Endothelial cell of umbilical vein (primary cell): ENCODE measurements at regions not wholly inside any gene's neighbourhood (a gene's known extent, or its start where the extent isn't known, plus 50 kb on each side); places are given as distances from the start of the nearest gene placed in this dataset.
A peak's percentile ranks its signal among the peaks of the same experiment; 100 is the strongest.

Experiments used
- BruUV-seq: library from RNA; stranded (reverse); fragments of 400-500 nt; replicated peaks from 2 replicates; lab custom pipeline; 2021; lab: Mats Ljungman, UMichigan
- CTCF ChIA-PET: fragments of 300-600, 350-600 bp; sonication (Branson Sonifier 250); formaldehyde crosslinking; loops from one replicate; lab custom pipeline; 2021; ENCODE audit warnings: antibody characterized with exemption, inconsistent platforms; lab: Charles Lee
- POLR2A ChIA-PET: fragments of 300-600, 350-600 bp; sonication (Branson Sonifier 250); formaldehyde crosslinking; loops from one replicate; lab custom pipeline; 2021; ENCODE audit warnings: antibody characterized with exemption, inconsistent platforms; lab: Charles Lee
- DNase-seq: peaks from one replicate; pipeline ENCODE4 v3.0.0-alpha.2; 2011; ENCODE audit warnings: low read depth, low spot score
- FAIRE-seq: peaks from 2 replicates; lab custom pipeline; 2011; peaks lifted over from hg19 to GRCh38; lab: Jason Lieb, UNC
- H2AFZ ChIP-seq: 2 replicates; pipeline ENCODE4 v1.6.0; 2012; ENCODE audit warnings: low read depth, low read length, control low read depth, inconsistent platforms
- H3K27ac ChIP-seq: 2 replicates; pipeline ENCODE4 v1.5.1; 2011; ENCODE audit warnings: low read depth, mild to moderate bottlenecking, control low read depth, low read length, moderate library complexity; ENCODE audit not compliant: insufficient read depth
- H3K27me3 ChIP-seq, 2 experiments: 2 replicates each; pipeline versions ENCODE4 v1.6.0 to v1.6.1; 2011; ENCODE audit warnings: low read length in 2 of 2, mixed read lengths in 1 of 2; ENCODE audit not compliant: control insufficient read depth in 2 of 2, insufficient read depth in 2 of 2
- H3K36me3 ChIP-seq, 2 experiments: 2 replicates in 1 of 2; 3 replicates in 1 of 2; pipeline ENCODE4 v1.5.1; 2011; ENCODE audit warnings: low read length in 2 of 2, mild to moderate bottlenecking in 1 of 2, moderate library complexity in 1 of 2; ENCODE audit not compliant: control insufficient read depth in 2 of 2, insufficient read depth in 2 of 2; ENCODE audit errors: extremely low read depth in 1 of 2
- H3K4me1 ChIP-seq: 3 replicates; pipeline ENCODE4 v1.5.1; 2011; ENCODE audit warnings: mild to moderate bottlenecking, low read length; ENCODE audit not compliant: control insufficient read depth, insufficient read depth; ENCODE audit errors: extremely low read depth
- H3K4me2 ChIP-seq: 2 replicates; pipeline ENCODE4 v1.6.1; 2011; ENCODE audit warnings: low read length, control low read depth, mixed read lengths; ENCODE audit not compliant: insufficient read depth
- H3K4me3 ChIP-seq, 3 experiments: fragments of 200-600 bp in 1 of 3; sonication (generic), shearing (Covaris generic) in 1 of 3; replicated peaks in 1 of 3; 2 replicates each; pipeline ENCODE4 v1.5.1; 2011 to 2016; ENCODE audit warnings: control low read depth in 3 of 3, low read length in 3 of 3, mild to moderate bottlenecking in 2 of 3, inconsistent platforms in 1 of 3, low read depth in 1 of 3, moderate library complexity in 1 of 3; ENCODE audit not compliant: insufficient read depth in 1 of 3
- H3K79me2 ChIP-seq: 2 replicates; pipeline ENCODE4 v1.6.0; 2012; ENCODE audit warnings: low read length, inconsistent platforms; ENCODE audit not compliant: control insufficient read depth, insufficient read depth
- H3K9ac ChIP-seq: replicated peaks from 2 replicates; pipeline ENCODE3; 2011; ENCODE audit warnings: low read length, control low read depth; ENCODE audit not compliant: insufficient read depth; ENCODE audit errors: extremely low read depth
- H3K9me1 ChIP-seq: replicated peaks from 3 replicates; pipeline ENCODE4 v1.6.0; 2011; ENCODE audit warnings: mild to moderate bottlenecking, low read length; ENCODE audit not compliant: control insufficient read depth, insufficient read depth; ENCODE audit errors: extremely low read depth
- H3K9me3 ChIP-seq: replicated peaks from 2 replicates; pipeline ENCODE4 v1.5.1; 2012; ENCODE audit warnings: low read length, inconsistent platforms; ENCODE audit not compliant: control insufficient read depth, insufficient read depth
- H4K20me1 ChIP-seq: replicated peaks from 2 replicates; pipeline ENCODE3; 2011; ENCODE audit warnings: mild to moderate bottlenecking, low read length; ENCODE audit not compliant: control insufficient read depth, insufficient read depth; ENCODE audit errors: extremely low read depth
- EZH2 ChIP-seq: IDR thresholded peaks from 2 replicates; pipeline ENCODE4 v1.6.1; 2012; ENCODE audit warnings: borderline replicate concordance, low read depth, mild to moderate bottlenecking, moderate library complexity, low read length, inconsistent platforms; ENCODE audit not compliant: severe bottlenecking
- FOS ChIP-seq: IDR thresholded peaks from 2 replicates; pipeline ENCODE4 v1.6.1; 2011; ENCODE audit warnings: mild to moderate bottlenecking, low read length, moderate library complexity, borderline replicate concordance; ENCODE audit not compliant: insufficient read depth
- GATA2 ChIP-seq: IDR thresholded peaks from 2 replicates; pipeline ENCODE4 v1.7.0; 2011; ENCODE audit warnings: low read depth, mild to moderate bottlenecking, moderate library complexity, mixed read lengths, low read length; ENCODE audit not compliant: insufficient read length, insufficient read depth
- JUN ChIP-seq: IDR thresholded peaks from 2 replicates; pipeline ENCODE4 v1.6.1; 2011; ENCODE audit warnings: borderline replicate concordance, low read depth; ENCODE audit not compliant: insufficient read length, insufficient read depth
- MAX ChIP-seq: IDR thresholded peaks from 2 replicates; pipeline ENCODE4 v1.6.1; 2011; ENCODE audit not compliant: insufficient read depth, insufficient read length
- MYC ChIP-seq: IDR thresholded peaks from one replicate; pipeline ENCODE4 v1.6.1; 2011; ENCODE audit warnings: mild to moderate bottlenecking, low read depth, low read length
- POLR2A ChIP-seq: IDR thresholded peaks from 2 replicates; pipeline ENCODE4 v1.6.1; 2012; ENCODE audit warnings: low read depth, mild to moderate bottlenecking, control low read depth, low read length
- POLR2AphosphoS5 ChIP-seq: IDR thresholded peaks from 2 replicates; pipeline ENCODE4 v1.6.1; 2012; ENCODE audit warnings: low read depth, mild to moderate bottlenecking, control low read depth, low read length, moderate library complexity; ENCODE audit not compliant: insufficient read depth
- dilution Hi-C: fragments of 300-500 bp; cut with MboI; formaldehyde crosslinking; loops from one replicate; pipeline ENCODE4 v1.15.0; 2019; ENCODE audit warnings: low sequenced_read_pairs; ENCODE audit not compliant: extremely low pct_ligation_motif_present
- intact Hi-C: fragments of 100-400 bp; cut with micrococcal nuclease; formaldehyde crosslinking; loops from one replicate; pipeline ENCODE4 v1.10.0; 2022
- TF ChIP-seq, protein P1 (sequence below), 2 donors: IDR thresholded peaks; 1 replicate in 1 of 2; 2 replicates in 1 of 2; pipeline ENCODE4 v1.5.1; 2011; ENCODE audit warnings: low read length in 2 of 2, mild to moderate bottlenecking in 2 of 2, moderate library complexity in 2 of 2, control low read depth in 1 of 2, inconsistent platforms in 1 of 2, low read depth in 1 of 2; ENCODE audit not compliant: insufficient read depth in 1 of 2; ENCODE audit errors: extremely low read depth in 1 of 2

DNA sequence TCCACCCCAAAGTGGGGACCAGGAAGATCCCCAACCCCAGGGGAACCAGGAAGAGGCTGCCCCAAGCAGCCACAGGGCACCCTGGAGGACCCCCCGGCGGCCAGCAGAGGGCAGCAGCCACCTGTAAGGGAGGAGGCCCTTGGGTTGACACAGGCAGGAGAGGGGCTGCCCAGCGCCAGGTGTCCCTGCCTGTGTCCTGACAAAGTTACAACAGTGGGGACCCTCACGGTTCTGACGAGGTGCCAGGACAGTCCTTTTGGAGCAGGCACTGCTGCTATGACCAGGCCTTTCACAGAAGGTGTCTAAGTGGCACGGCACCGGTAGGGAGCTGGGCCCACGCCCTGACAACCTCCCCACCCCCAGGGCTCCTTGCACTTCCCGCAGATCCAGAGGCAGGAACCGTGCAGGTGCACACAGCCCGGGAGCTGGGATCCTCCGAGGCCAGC is 176.7 kb downstream of the BMP7 start:
- H2AFZ ChIP-seq, result no peak overlapping the region
- H3K79me2 ChIP-seq, result no peaks in the 10 kb centered on the region
- no peaks in the 10 kb centered on the region for H3K4me1 ChIP-seq
- no peak overlapping the region for H3K4me3 ChIP-seq
- no peak overlapping the region for H3K27ac ChIP-seq
- no peaks in the 10 kb centered on the region for H3K27me3 ChIP-seq
- TF ChIP-seq MYC, result no peak
- TF ChIP-seq, protein P1, sequence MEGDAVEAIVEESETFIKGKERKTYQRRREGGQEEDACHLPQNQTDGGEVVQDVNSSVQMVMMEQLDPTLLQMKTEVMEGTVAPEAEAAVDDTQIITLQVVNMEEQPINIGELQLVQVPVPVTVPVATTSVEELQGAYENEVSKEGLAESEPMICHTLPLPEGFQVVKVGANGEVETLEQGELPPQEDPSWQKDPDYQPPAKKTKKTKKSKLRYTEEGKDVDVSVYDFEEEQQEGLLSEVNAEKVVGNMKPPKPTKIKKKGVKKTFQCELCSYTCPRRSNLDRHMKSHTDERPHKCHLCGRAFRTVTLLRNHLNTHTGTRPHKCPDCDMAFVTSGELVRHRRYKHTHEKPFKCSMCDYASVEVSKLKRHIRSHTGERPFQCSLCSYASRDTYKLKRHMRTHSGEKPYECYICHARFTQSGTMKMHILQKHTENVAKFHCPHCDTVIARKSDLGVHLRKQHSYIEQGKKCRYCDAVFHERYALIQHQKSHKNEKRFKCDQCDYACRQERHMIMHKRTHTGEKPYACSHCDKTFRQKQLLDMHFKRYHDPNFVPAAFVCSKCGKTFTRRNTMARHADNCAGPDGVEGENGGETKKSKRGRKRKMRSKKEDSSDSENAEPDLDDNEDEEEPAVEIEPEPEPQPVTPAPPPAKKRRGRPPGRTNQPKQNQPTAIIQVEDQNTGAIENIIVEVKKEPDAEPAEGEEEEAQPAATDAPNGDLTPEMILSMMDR (IDR thresholded peaks at IDR 0.05; ENCODE audit: extremely low read depth in 1 of 2, insufficient read depth in 1 of 2, low read depth in 1 of 2, low read length in 2 of 2), result peak; percentile 67 to 88
- no peaks in the 10 kb centered on the region for H4K20me1 ChIP-seq
- ChIA-PET CTCF (interaction anchor here (0.6 to 3.2 kb wide), 8 partner anchors 26 to 1119 kb away, joined by 3 to 31 read pairs (median 4); no protein-coding TSS in a partner anchor), POLR2A (no interaction called here)
- H3K9ac ChIP-seq, result no peak overlapping the region
- no TSS peak for BruUV-seq
- dilution Hi-C loops (no loop called here), intact Hi-C loops (loop anchor here (1.0 to 10.0 kb wide), 2 partner anchors 257 to 405 kb away; no protein-coding TSS in a partner anchor)
- no peak for FAIRE-seq
- H3K4me2 ChIP-seq, result no peak overlapping the region
- DNase-seq, result peak; percentile 7
- no peaks in the 10 kb centered on the region for H3K36me3 ChIP-seq
- no peaks in the 10 kb centered on the region for H3K9me3 ChIP-seq
- no peaks in the 10 kb centered on the region for H3K9me1 ChIP-seq

DNA sequence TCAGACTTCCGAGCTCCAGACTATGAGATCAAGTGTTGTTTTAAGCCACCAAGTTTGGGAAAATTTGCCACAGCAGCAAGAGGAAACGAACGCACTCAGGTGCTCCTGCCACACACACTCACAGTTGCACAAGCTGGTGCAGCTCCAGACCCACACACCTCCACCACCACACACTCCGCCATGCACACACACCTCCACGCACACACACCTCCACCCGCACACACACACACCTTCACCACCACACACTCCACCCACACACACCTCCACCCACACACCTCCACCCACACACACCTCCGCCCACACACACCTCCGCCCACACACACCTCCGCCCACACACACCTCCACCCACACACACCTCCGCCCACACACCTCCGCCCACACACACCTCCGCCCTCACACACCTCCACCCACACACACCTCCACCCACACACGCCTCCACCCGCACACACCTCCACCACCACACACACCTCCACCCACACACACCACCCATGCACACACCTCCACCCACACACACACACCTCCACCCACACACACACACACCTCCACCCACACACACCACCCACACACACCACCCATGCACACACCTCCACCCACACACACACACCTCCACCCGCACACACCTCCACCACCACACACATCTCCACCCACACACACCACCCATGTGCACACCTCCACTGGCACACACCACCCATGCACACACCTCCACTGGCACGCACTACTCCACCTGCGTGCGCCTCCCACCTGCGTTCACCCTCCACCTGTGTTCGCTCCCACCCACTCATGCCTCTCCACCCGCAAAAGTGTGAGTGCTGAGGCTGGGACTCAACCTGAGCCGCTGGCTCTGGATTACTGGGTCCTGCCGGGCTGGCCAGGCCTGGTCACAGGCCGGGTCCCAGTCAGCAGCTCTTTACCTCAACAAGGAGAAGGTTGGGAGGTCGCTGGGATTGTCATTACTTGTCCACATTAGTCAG is 175.6 kb downstream of the BMP7 start:
- Histone ChIP-seq H3K4me2 (no peak overlapping the region), H2AFZ (no peak overlapping the region), H3K4me3 (no peak overlapping the region), H3K79me2 (no peaks in the 10 kb centered on the region), H3K9me3 (no peaks in the 10 kb centered on the region), H3K4me1 (no peaks in the 10 kb centered on the region), H3K9ac (no peak overlapping the region), H3K27ac (no peak overlapping the region), H3K9me1 (no peaks in the 10 kb centered on the region), H3K27me3 (no peaks in the 10 kb centered on the region), H4K20me1 (no peaks in the 10 kb centered on the region), H3K36me3 (no peaks in the 10 kb centered on the region)
- dilution Hi-C loops (no loop called here), intact Hi-C loops (loop anchor here (10.0 kb wide), 1 partner anchor 404 kb away; no protein-coding TSS in a partner anchor)
- ChIA-PET POLR2A (no interaction called here), CTCF (interaction anchor here (0.6 to 3.2 kb wide), 8 partner anchors 182 to 1117 kb away, joined by 3 to 31 read pairs (median 4); no protein-coding TSS in a partner anchor)
- FAIRE-seq (no peak), DNase-seq (no peak)
- no TSS peak for BruUV-seq
- TF ChIP-seq GATA2, result no peak
- no peak for TF ChIP-seq JUN
- no peak for TF ChIP-seq POLR2AphosphoS5
- TF ChIP-seq, protein P1 (IDR thresholded peaks at IDR 0.05; ENCODE audit: extremely low read depth in 1 of 2, insufficient read depth in 1 of 2, low read depth in 1 of 2, low read length in 2 of 2), result no peak
- TF ChIP-seq EZH2, result no peak
- TF ChIP-seq POLR2A, result no peak
- no peak for TF ChIP-seq MAX
- no peak for TF ChIP-seq MYC
- no peak for TF ChIP-seq FOS
